B cell (primary cell): ENCODE measurements at regions not wholly inside any gene's neighbourhood (a gene's known extent, or its start where the extent isn't known, plus 50 kb on each side); places are given as distances from the start of the nearest gene placed in this dataset.

Source experiments
- ATAC-seq: fragments of 200-7000 bp; cut with Tn5 transposase; one replicate; pipeline ENCODE4 v1.10.0; 2021; ENCODE audit warnings: low read depth, mild to moderate bottlenecking, moderate number of reproducible peaks, moderate library complexity
- CTCF ChIA-PET: fragments of 350-600 bp; sonication (Branson Sonifier 250); formaldehyde crosslinking; loops from one replicate; lab custom pipeline; 2021; ENCODE audit warnings: antibody characterized with exemption, inconsistent platforms; lab: Charles Lee
- POLR2A ChIA-PET: fragments of 350-600 bp; sonication (Branson Sonifier 250); formaldehyde crosslinking; loops from one replicate; lab custom pipeline; 2021; ENCODE audit warnings: antibody characterized with exemption; lab: Charles Lee
- DNase-seq: peaks from one replicate; pipeline ENCODE4 v3.0.0; 2013
- H2AFZ ChIP-seq: 2 replicates; pipeline ENCODE4 v1.6.1; 2012; ENCODE audit warnings: mild to moderate bottlenecking, low read depth, low read length; ENCODE audit not compliant: insufficient read depth, poor library complexity, severe bottlenecking
- H3K27ac ChIP-seq, 2 donors: 1 replicate in 1 of 2; 2 replicates in 1 of 2; pipeline ENCODE4 v1.5.1; 2012 to 2013; ENCODE audit warnings: low read length in 2 of 2, mild to moderate bottlenecking in 2 of 2, moderate library complexity in 1 of 2
- H3K27me3 ChIP-seq, 4 experiments: fragments of 200-600 bp in 1 of 4; sonication (generic) in 1 of 4; replicated peaks in 1 of 4; 1 replicate in 2 of 4; 2 replicates in 2 of 4; pipeline versions ENCODE4 v1.6.1 to v1.7.0; 2013 to 2016; ENCODE audit warnings: low read length in 3 of 4, mild to moderate bottlenecking in 2 of 4, mixed read lengths in 1 of 4, moderate library complexity in 1 of 4; ENCODE audit not compliant: insufficient read depth in 4 of 4, control insufficient read depth in 3 of 4; ENCODE audit errors: control extremely low read depth in 1 of 4
- H3K36me3 ChIP-seq, 2 experiments: replicated peaks in 1 of 2; 1 replicate in 1 of 2; 2 replicates in 1 of 2; pipeline versions ENCODE4 v1.6.1 to v1.7.1; 2013; ENCODE audit warnings: low read length in 1 of 2; ENCODE audit not compliant: insufficient read depth in 2 of 2, control insufficient read depth in 1 of 2; ENCODE audit errors: control extremely low read depth in 1 of 2, extremely low read depth in 1 of 2
- H3K4me1 ChIP-seq, 2 donors: fragments of 200-600 bp in 1 of 2; sonication (generic) in 1 of 2; 1 replicate in 1 of 2; 2 replicates in 1 of 2; pipeline versions ENCODE4 v1.5.1 to v1.6.1; 2013 to 2017; ENCODE audit warnings: low read length in 2 of 2; ENCODE audit not compliant: control insufficient read depth in 2 of 2, insufficient read depth in 2 of 2
- H3K4me2 ChIP-seq: replicated peaks from 2 replicates; pipeline ENCODE3; 2012; ENCODE audit warnings: mild to moderate bottlenecking, low read depth, low read length; ENCODE audit not compliant: poor library complexity, severe bottlenecking
- H3K4me3 ChIP-seq, 5 experiments: fragments of 200-600 bp in 1 of 5; sonication (generic) in 1 of 5; 1 replicate in 3 of 5; 2 replicates in 2 of 5; pipeline versions ENCODE4 v1.5.1 to v1.7.0; 2011 to 2016; ENCODE audit warnings: low read length in 4 of 5, mild to moderate bottlenecking in 4 of 5, low read depth in 2 of 5, control low read depth in 1 of 5, moderate library complexity in 1 of 5; ENCODE audit not compliant: insufficient read depth in 1 of 5; ENCODE audit errors: control extremely low read depth in 1 of 5, extremely low read depth in 1 of 5
- H3K79me2 ChIP-seq: fragments of 200-600 bp; sonication (generic); one replicate; pipeline ENCODE4 v1.6.0; 2016; ENCODE audit warnings: low read length; ENCODE audit not compliant: control insufficient read depth, insufficient read depth
- H3K9ac ChIP-seq: fragments of 200-600 bp; sonication (generic); 2 replicates; pipeline ENCODE4 v1.6.1; 2017; ENCODE audit warnings: mild to moderate bottlenecking, low read length, moderate library complexity
- H3K9me3 ChIP-seq, 3 donors: one replicate each; pipeline versions ENCODE4 v1.6.1 to v1.7.1; 2013; ENCODE audit warnings: low read length in 2 of 3; ENCODE audit not compliant: control insufficient read depth in 2 of 3, insufficient read depth in 1 of 3; ENCODE audit errors: control extremely low read depth in 1 of 3
- H4K20me1 ChIP-seq: 2 replicates; pipeline ENCODE4 v1.6.0; 2012; ENCODE audit warnings: mild to moderate bottlenecking, low read length; ENCODE audit not compliant: insufficient read depth, control insufficient read depth, poor library complexity, severe bottlenecking
- H3K27ac Mint-ChIP-seq: one replicate; pipeline ENCODE4 v1.8.0; 2021; ENCODE audit warnings: mixed read lengths
- H3K27me3 Mint-ChIP-seq: one replicate; pipeline ENCODE4 v1.8.0; 2021; ENCODE audit warnings: mixed read lengths
- H3K4me1 Mint-ChIP-seq: one replicate; pipeline ENCODE4 v1.8.0; 2021; ENCODE audit warnings: mixed read lengths
- H3K4me3 Mint-ChIP-seq: one replicate; pipeline ENCODE4 v1.8.0; 2021; ENCODE audit warnings: mixed read lengths
- H3K9me3 Mint-ChIP-seq: one replicate; pipeline ENCODE4 v1.8.0; 2022; ENCODE audit warnings: mixed read lengths; ENCODE audit not compliant: insufficient read depth
- EZH2 ChIP-seq: IDR thresholded peaks from 2 replicates; pipeline ENCODE4 v1.6.1; 2012; ENCODE audit warnings: borderline replicate concordance, low read depth, mild to moderate bottlenecking, moderate library complexity, low read length; ENCODE audit not compliant: insufficient read depth, poor library complexity, severe bottlenecking
- WGBS: methylation state at CpG from one replicate; pipeline ENCODE4 v1.1.5; 2013; ENCODE audit warnings: missing lambda C conversion rate; ENCODE audit not compliant: insufficient coverage; 5-methylcytosine and 5-hydroxymethylcytosine counted together
- intact Hi-C: fragments of 100-400 bp; cut with micrococcal nuclease; formaldehyde crosslinking; loops from one replicate; pipeline ENCODE4 v1.10.0; 2022
- TF ChIP-seq, protein P1 (sequence below): fragments of 200-600 bp; IDR thresholded peaks from one replicate; pipeline ENCODE4 v1.8.0; 2022; ENCODE audit warnings: antibody characterized with exemption, mild to moderate bottlenecking

DNA sequence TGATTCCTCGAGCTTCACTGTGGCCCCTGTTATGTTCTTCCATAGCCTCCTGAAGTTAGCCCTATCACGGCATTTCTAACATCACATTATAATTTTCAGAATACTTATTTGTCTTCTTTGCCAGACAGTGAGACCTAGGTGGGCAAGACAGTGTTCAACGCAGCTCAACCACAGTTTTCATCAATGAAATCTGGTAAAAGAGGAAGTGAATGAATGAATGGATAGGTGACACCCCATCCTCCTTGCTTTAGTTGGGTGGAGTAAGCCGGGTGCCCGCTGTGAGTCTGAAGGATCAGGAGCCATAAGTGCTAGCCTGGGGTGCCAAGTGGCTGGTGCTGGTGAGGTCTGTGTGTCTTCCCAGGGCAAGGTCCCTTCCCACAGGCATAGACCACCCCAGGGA is 60.2 kb upstream of the MTNR1B start:
- intact Hi-C loops, result no loop called here
- no peaks in the 10 kb centered on the region for H3K4me1 Mint-ChIP-seq
- 86% methylated on average over 1 of the region's 5 CpGs for WGBS

DNA sequence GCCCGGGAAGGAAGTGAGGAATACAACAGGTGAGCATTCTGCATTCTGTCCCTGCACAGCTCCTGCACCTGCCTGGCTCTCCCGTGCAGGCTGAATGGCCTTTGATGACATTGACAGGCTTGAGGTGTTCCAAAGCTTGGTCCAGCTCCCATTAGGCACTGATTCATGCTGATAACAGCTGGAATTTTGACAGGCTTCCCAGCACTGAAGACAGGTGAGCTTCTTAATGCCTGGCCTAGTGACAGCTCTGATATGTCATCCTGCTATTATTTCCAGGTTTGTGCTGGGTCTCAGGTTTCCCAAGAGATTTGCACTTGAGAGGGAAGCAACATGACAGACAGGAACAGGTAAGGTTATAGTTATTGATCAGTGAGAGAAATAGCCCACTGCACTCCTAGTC is 58.0 kb upstream of the MTNR1B start:
- H3K9ac ChIP-seq, result no peak overlapping the region
- ChIA-PET POLR2A (no interaction called here), CTCF (no interaction called here)
- no peak for ATAC-seq
- 78% methylated on average over 2 of the region's 2 CpGs for WGBS
- no peak overlapping the region for H3K27ac ChIP-seq
- no peaks in the 10 kb centered on the region for H3K27me3 Mint-ChIP-seq
- no peak overlapping the region for H2AFZ ChIP-seq
- H3K27me3 ChIP-seq, result peaks cover 0 to 2% (median 0%) of the 10 kb centered on the region in 4 experiments
- TF ChIP-seq EZH2, result no peak
- TF ChIP-seq, protein P1, sequence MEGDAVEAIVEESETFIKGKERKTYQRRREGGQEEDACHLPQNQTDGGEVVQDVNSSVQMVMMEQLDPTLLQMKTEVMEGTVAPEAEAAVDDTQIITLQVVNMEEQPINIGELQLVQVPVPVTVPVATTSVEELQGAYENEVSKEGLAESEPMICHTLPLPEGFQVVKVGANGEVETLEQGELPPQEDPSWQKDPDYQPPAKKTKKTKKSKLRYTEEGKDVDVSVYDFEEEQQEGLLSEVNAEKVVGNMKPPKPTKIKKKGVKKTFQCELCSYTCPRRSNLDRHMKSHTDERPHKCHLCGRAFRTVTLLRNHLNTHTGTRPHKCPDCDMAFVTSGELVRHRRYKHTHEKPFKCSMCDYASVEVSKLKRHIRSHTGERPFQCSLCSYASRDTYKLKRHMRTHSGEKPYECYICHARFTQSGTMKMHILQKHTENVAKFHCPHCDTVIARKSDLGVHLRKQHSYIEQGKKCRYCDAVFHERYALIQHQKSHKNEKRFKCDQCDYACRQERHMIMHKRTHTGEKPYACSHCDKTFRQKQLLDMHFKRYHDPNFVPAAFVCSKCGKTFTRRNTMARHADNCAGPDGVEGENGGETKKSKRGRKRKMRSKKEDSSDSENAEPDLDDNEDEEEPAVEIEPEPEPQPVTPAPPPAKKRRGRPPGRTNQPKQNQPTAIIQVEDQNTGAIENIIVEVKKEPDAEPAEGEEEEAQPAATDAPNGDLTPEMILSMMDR, result no peak
- H3K9me3 ChIP-seq, result peaks cover 0 to 16% (median 0%) of the 10 kb centered on the region in 3 donors
- H3K4me3 ChIP-seq, result no peak overlapping the region
- H3K9me3 Mint-ChIP-seq, result no peaks in the 10 kb centered on the region
- no peaks in the 10 kb centered on the region for H3K4me1 Mint-ChIP-seq
- no peak for DNase-seq
- H3K4me1 ChIP-seq, result no peaks in the 10 kb centered on the region
- no peak overlapping the region for H3K4me2 ChIP-seq
- no peak overlapping the region for H3K4me3 Mint-ChIP-seq
- H3K27ac Mint-ChIP-seq, result no peak overlapping the region
- intact Hi-C loops, result no loop called here
- H3K79me2 ChIP-seq, result no peaks in the 10 kb centered on the region
- H3K36me3 ChIP-seq, result no peaks in the 10 kb centered on the region
- no peaks in the 10 kb centered on the region for H4K20me1 ChIP-seq

More for the DNA sequence above, 60.2 kb upstream of the MTNR1B start:
- Histone ChIP-seq H3K4me3 (no peak overlapping the region), H3K4me2 (no peak overlapping the region), H3K9me3 (peaks cover 0 to 11% (median 0%) of the 10 kb centered on the region in 3 donors), H3K36me3 (no peaks in the 10 kb centered on the region), H3K79me2 (no peaks in the 10 kb centered on the region), H3K27ac (no peak overlapping the region), H3K4me1 (no peaks in the 10 kb centered on the region), H3K27me3 (peaks cover 0 to 2% (median 0%) of the 10 kb centered on the region in 4 experiments), H2AFZ (no peak overlapping the region), H3K9ac (no peak overlapping the region), H4K20me1 (no peaks in the 10 kb centered on the region)
- ATAC-seq (no peak), DNase-seq (no peak)
- no peaks in the 10 kb centered on the region for H3K9me3 Mint-ChIP-seq
- no peak overlapping the region for H3K27ac Mint-ChIP-seq
- H3K4me3 Mint-ChIP-seq, result no peak overlapping the region
- TF ChIP-seq, protein P1, result no peak
- TF ChIP-seq EZH2, result no peak
- POLR2A ChIA-PET, result no interaction called here
- H3K27me3 Mint-ChIP-seq, result no peaks in the 10 kb centered on the region
- CTCF ChIA-PET, result no interaction called here
